Activated CD4-positive, alpha-beta T cell treated with anti-CD3 and anti-CD28 coated beads, Interleukin-2, Interleukin-6, amounts not matched to agents 100 ng/mL and 50 ng/mL, durations not matched to agents 16 hours and 8 hours (primary cell): ENCODE measurements at regions not wholly inside any gene's neighbourhood (a gene's known extent, or its start where the extent isn't known, plus 50 kb on each side); places are given as distances from the start of the nearest gene placed in this dataset.
A peak's percentile ranks its signal among the peaks of the same experiment; 100 is the strongest.

Experiments used
- DNase-seq: peaks from one replicate; pipeline ENCODE4 v3.0.0-alpha.2; 2020

DNA sequence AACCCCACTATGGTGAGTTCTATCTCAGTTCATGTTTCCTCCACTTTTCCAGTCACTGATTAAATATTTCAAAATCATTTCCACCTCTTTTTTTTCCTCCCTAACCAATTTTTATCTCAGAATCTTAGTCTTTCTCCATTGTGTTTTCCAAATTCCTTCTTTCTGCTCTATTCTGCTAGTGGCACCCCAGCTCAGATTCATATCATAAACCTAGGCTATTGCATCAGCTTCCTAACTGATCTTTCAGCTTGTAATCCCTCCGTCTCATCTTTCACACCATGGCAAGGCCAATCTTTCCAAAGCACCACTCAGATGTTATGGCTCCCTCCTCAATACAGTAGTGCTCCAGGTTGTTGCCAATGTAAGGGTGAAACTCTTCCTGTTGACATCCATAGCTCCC lies 631.9 kb downstream of the PLPP3 start:
- no peak for DNase-seq

- no peak for DNase-seq
These were observed 635.5 kb downstream of the PLPP3 start for GRCh38 chr1:55943721-55944435.

DNA sequence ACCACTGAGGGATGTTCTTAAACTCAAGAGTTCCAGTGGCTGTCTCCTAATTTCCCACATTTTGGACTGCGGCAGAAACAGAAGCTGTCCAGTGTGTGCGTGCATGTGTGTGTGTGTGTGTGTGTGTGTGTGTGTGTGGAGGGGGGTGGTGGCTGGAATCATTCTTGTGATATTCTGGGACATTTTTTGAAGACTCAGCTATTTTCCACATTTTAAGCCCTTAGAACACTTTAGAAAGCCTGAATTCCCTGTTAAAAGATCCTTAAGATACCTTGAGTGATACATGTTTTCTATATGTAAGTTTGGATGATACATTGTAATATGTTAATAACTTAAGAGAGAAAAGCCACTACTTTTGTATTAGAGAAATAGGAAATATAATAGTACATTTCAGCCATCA lies 636.4 kb downstream of the PLPP3 start:
- DNase-seq = no peak

- DNase-seq = no peak
These were observed 639.5 kb downstream of the PLPP3 start for GRCh38 chr1:55939866-55940265.

DNA sequence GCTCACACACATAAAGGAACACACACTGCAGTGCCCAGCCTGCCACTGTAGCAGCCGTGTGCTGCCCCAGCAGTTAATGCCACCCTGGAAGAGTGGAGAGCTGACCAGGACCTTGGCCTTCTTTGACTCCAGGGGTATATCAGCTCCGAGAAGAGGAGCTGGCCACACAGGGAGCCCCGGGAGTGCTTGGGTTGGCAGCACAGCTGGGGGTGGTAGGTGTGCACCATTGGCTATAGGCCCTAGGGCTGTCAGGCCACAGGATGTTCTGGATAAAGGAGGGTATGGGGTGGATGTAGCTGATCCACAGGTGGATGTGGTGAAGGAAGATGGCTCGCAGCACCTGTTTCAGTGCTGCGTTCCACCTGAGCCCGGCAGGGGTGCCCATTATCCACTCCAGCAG lies 640.5 kb downstream of the PLPP3 start:
- DNase-seq = no peak

DNA sequence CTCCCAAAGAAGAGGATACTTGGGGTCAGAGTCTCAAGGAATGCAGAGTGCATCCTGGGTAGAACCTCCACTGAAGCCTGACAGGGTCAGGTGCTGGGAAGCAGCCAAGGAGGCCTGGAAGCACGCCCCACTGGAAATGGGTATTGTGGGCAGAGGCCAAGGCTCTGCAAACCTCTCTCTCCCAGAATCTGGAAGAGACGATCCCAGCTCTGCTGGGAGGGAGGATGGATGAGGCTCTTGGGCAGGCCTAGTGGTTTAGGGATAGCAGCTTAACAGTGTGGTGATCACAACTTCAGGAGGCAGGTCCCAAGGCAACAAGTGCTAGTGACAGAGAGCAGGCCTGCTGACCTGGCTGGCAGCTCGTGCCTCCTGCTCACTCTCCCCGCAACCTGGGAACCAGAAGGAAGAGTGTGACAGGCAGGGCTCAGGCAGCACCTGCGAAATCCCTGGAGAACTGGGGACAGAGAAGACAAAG lies 641.0 kb downstream of the PLPP3 start:
- no peak for DNase-seq

GRCh38 chr1:55937840-55938375 lies 641.5 kb downstream of the PLPP3 start:
- DNase-seq = no peak

- DNase-seq = no peak
These were observed 644.1 kb downstream of the PLPP3 start for GRCh38 chr1:55935236-55935635.

DNA sequence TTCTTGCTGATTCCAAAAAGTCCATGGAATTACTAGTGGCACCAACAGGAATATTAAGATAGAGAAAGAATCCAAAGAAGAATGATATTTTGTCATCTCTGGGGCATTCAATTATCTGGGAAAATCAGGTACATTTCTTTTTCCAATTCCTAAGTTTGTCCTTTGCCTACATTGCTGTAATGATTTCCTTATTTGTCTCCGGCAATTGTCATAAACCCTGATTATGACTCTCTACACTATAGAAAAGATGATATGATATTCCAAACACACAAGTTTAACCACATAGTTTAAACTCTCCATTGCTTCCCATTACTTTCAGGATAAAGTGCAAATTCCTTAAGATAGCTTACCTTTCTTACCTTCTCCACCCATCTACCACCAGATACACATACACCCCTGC lies 647.0 kb downstream of the PLPP3 start:
- DNase-seq = no peak

DNA sequence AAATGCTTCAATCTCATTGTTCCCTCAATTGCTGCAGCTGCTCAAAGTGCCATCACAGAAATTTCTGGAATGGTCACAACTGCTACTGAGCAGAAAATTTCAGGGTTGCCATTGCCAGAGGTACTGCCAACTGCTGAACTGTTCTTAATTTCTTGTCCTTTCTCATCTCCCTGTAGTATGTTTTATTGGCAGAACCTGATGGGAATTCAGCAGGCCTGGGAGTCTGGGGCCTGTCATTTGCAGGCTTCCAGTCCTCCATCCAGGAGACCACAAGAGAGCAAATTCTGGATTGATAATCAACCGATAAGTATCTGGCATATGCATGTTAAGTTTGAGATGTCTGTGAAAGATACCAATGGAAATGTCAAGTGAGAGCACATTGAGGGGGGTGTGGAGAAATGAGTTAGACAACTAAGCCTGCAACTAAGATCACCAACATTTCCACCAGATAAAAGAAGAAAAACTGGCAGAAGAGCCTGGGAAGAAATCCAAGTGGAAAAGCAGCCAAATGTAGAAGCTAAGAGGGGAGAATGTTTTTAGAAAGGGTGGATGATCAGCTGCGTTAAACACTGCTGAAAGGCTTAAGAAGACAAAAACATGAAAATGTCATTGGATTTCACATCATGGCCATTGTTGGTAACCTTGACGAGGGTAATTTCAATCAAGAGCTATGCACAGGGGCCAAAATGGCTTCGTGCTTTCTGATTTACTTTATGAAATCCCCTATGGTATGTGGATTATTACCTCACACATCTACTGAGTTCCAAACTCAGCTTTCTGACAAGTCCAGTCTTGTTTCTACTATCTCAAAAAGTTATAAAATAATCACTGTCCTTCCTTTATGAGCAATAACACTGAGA lies 648.1 kb downstream of the PLPP3 start:
- DNase-seq = no peak

DNA sequence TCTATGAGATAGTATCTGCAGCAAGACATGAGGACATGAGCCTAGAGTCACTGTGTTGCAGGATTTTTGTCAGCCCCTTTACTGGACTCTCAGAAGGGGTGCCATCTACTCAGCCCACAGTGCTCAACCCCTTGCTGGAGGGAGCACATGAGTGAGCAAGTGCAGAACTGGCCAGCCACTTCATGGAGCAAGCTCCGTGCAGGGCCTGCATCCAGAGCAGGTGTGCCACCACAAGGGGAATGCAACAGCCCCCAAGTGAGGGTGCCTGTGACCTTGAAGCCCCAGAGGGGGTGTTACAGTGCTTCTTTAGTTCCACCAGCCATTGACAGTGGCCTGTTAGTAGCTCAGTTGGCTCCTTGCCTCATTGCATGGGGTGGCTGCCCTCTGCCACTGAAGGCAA lies 649.7 kb downstream of the PLPP3 start:
- no peak for DNase-seq

- DNase-seq = no peak
These were observed 650.8 kb downstream of the PLPP3 start for GRCh38 chr1:55928576-55928975.

DNA sequence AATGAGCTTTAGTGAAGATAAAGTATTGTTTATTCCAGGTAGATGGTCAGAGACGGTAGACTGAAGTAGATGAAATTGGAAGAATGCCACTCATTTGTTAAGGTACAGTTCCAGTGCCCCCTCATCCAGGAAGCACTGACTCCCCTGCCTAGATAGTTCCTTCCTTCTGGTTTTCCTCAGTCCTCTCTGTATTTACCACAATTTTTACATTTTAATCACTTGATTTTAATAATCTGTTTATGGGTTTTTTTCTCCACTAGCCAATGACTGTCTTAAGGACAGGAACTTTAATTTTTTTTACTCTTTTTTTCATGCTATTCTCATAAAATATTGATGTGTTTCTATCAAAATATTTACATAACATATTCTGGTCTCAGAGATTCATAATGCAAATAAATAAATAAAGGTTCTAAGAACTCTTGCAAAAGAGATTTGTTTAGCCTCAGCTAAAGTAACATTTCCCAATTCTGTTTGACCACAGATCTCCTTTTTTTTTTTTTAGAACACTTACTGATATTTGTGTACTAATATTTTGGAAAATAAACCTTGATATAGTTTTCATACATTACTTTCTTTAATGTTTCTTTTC lies 651.6 kb downstream of the PLPP3 start:
- DNase-seq = no peak

DNA sequence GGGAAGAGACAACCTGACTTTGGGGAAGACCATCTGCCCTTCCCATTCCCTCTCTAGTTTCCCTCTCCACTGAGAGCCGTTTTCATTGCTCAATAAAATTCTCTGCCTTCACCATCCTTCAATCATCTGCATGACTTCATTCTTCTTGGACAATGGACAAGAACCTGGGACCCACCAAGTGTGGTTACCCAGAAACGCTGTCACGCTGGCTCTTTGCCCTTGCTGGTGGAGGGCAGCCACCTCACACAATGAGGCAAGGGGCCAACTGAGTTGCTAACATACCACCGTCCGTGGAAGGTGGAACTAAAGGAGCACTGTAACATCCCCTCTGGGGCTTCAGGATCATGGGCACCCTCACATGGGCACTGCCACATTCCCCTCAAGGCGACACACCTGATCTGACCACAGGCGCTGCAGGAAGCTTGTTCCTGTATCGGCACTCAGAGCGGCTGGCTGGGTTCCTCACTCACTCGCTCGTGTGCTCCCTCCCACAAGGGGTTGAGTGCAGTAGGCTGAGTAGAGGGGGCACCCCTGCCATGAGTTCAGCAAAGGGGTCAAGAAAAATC lies 652.4 kb downstream of the PLPP3 start:
- DNase-seq = no peak

DNA sequence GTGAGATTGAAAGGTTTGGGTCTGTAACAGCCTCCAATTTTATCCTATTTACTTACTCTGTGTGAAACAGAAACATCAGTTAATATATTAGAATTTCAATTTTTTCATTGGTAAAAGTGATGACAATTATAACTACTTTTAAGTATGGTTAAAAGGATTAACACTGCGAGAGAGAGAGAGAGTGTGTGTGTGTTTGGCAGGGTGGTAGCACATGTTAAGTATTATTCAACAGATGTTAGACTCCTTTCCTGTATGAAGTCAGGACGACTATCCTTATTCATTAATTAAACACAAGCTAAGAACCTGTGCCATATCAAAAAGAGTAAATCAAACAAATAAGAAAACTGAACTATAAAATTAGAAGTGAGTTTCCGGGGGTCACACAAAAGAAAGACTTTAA lies 662.5 kb downstream of the PLPP3 start:
- DNase-seq = no peak

DNA sequence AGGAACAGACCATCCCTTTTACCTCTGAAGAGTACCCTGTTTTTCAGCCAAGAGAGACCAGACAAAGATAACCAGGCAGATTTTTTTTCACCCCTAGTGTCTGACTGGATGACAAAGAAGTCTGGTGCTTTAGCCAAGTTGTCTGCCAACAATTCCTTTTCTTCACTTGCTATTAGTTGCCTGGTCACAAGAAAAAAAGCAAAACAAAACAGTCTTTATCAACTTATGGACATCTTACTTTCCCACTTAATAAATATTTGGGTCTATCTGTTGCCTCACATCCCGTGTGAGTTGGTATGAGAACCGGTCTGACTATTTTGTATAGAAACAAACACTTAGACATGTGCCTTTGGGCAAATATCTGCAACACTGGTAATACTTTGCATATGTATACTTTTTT lies 662.9 kb downstream of the PLPP3 start:
- no peak for DNase-seq

- DNase-seq = no peak
These were observed 665.8 kb downstream of the PLPP3 start for GRCh38 chr1:55913565-55913964.

GRCh38 chr1:55912438-55912837 lies 666.9 kb downstream of the PLPP3 start:
- no peak for DNase-seq

- DNase-seq = no peak
These were observed 674.8 kb downstream of the PLPP3 start for GRCh38 chr1:55904541-55904940.

DNA sequence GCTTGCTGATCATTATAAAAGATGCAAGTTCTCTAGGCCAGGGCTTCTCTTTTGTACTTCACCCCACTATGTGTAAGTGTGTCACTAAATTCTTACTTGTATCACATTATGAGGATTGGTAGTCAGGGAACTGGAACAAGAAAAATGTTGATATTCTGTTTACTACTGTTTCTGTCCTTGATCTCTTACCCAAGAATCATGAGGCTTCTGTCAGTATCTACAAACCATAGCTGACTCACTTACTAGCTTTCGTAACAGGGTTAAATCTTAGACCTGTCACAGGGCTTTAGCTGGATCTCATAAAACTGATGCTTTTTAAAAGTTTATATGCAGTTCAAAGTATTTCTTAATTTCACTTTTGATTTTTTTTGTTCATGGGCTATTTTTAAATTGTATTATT lies 681.2 kb downstream of the PLPP3 start:
- no peak for DNase-seq

GRCh38 chr1:55896210-55896609 lies 681.0 kb upstream of the USP24 start:
- no peak for DNase-seq

DNA sequence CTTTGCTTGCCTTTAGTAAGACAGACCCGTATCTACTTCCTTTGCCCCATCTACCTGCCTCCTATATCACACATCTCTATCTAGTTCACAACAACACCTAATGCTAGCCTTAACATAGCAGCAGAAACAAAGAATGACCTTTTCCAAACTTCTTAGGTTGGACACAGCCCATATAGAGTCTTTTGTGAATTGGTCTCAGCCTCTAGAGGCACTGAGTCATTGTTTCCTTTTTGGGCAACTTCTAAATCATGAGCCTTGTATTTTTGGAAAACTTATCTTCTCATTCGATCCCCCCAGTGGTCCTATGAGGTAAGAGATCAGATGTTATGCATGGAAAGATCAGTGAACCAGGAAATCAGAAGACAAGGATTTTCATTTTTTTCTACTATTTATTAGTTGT lies 679.4 kb upstream of the USP24 start:
- DNase-seq = no peak

GRCh38 chr1:55893155-55893554 lies 678.0 kb upstream of the USP24 start:
- DNase-seq = peak; percentile 8
